ENCODE measurements at regions not wholly inside any gene's neighbourhood (a gene's known extent, or its start where the extent isn't known, plus 50 kb on each side); places are given as distances from the start of the nearest gene placed in this dataset.

GRCh38 chr3:148457886-148458285, 239.8 kb upstream of the AGTR1 start:
- no peak for TF ChIP-seq CTCF (IDR thresholded peaks at IDR 0.05; ENCODE audit: low read depth, low read length)
- no peak for DNase-seq (ENCODE audit: low read depth in 2 of 2)
- H3K4me3 ChIP-seq (replicated peaks in 1 of 2; ENCODE audit: low read depth in 2 of 2, low read length in 2 of 2) = no peak overlapping the region

- peak; percentile 40 for TF ChIP-seq CTCF (IDR thresholded peaks at IDR 0.05; ENCODE audit: low read depth, low read length)
- H3K4me3 ChIP-seq (replicated peaks in 1 of 2; ENCODE audit: low read depth in 2 of 2, low read length in 2 of 2) = no peak overlapping the region
- peak; percentile 6 to 60 for DNase-seq (ENCODE audit: low read depth in 2 of 2)
These were observed 237.7 kb upstream of the AGTR1 start for GRCh38 chr3:148459931-148460513.

- TF ChIP-seq CTCF (IDR thresholded peaks at IDR 0.05; ENCODE audit: low read depth, low read length) = no peak
These were observed 237.0 kb upstream of the AGTR1 start for GRCh38 chr3:148460686-148461085.

GRCh38 chr3:148464246-148464645, 233.5 kb upstream of the AGTR1 start:
- DNase-seq (ENCODE audit: low read depth in 2 of 2) = peak; percentile 5 to 60
- H3K4me3 ChIP-seq (replicated peaks in 1 of 2; ENCODE audit: low read depth in 2 of 2, low read length in 2 of 2) = no peak overlapping the region
- no peak for TF ChIP-seq CTCF (IDR thresholded peaks at IDR 0.05; ENCODE audit: low read depth, low read length)

More at GRCh38 chr3:148460686-148461085, 237.0 kb upstream of the AGTR1 start:
- no peak overlapping the region for H3K4me3 ChIP-seq (replicated peaks in 1 of 2; ENCODE audit: low read depth in 2 of 2, low read length in 2 of 2)
- no peak for DNase-seq (ENCODE audit: low read depth in 2 of 2)

GRCh38 chr3:148466143-148466542, 231.6 kb upstream of the AGTR1 start:
- no peak overlapping the region for H3K4me3 ChIP-seq (replicated peaks in 1 of 2; ENCODE audit: low read depth in 2 of 2, low read length in 2 of 2)
- peak; percentile 3 to 79 for DNase-seq (ENCODE audit: low read depth in 2 of 2)
- TF ChIP-seq CTCF (IDR thresholded peaks at IDR 0.05; ENCODE audit: low read depth, low read length) = no peak

GRCh38 chr3:148466980-148467740, 230.5 kb upstream of the AGTR1 start:
- no peak for TF ChIP-seq CTCF (IDR thresholded peaks at IDR 0.05; ENCODE audit: low read depth, low read length)
- DNase-seq (ENCODE audit: low read depth in 2 of 2) = no peak
- H3K4me3 ChIP-seq (replicated peaks in 1 of 2; ENCODE audit: low read depth in 2 of 2, low read length in 2 of 2) = no peak overlapping the region
